ENCODE measurements at regions not wholly inside any gene's neighbourhood (a gene's known extent, or its start where the extent isn't known, plus 50 kb on each side); places are given as distances from the start of the nearest gene placed in this dataset.

DNA sequence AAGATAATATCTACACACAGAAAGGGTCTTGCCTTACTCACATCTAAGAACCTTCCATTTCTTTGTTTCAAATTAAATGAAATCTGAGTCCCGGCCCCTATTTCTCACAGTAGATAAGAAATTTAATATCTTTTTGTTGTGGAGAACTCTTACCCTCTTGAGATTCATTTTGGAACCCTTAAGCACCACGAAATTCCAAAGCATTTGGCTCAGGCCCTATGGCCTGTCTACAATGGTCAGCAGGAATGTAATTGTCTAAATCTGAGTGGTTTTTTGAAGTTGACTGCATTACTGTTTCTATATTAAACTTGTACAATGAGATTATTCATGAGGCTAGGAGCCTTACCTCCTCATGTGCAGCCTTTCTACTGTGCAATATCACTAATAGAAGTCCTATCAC lies 723.3 kb downstream of the TSN start:
- TF ChIP-seq, protein P1, sequence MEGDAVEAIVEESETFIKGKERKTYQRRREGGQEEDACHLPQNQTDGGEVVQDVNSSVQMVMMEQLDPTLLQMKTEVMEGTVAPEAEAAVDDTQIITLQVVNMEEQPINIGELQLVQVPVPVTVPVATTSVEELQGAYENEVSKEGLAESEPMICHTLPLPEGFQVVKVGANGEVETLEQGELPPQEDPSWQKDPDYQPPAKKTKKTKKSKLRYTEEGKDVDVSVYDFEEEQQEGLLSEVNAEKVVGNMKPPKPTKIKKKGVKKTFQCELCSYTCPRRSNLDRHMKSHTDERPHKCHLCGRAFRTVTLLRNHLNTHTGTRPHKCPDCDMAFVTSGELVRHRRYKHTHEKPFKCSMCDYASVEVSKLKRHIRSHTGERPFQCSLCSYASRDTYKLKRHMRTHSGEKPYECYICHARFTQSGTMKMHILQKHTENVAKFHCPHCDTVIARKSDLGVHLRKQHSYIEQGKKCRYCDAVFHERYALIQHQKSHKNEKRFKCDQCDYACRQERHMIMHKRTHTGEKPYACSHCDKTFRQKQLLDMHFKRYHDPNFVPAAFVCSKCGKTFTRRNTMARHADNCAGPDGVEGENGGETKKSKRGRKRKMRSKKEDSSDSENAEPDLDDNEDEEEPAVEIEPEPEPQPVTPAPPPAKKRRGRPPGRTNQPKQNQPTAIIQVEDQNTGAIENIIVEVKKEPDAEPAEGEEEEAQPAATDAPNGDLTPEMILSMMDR (IDR thresholded peaks at IDR 0.05; ENCODE audit: low read depth, low read length) = no peak
- peak in 1 of 2 donors; percentile 82 for DNase-seq (ENCODE audit: low read depth in 1 of 2, low spot score in 1 of 2)
- Histone ChIP-seq H3K36me3 (no peaks in the 10 kb centered on the region), H3K27me3 (no peaks in the 10 kb centered on the region), H3K4me3 (no peak overlapping the region), H3K4me1 (ENCODE audit: low read depth) (no peaks in the 10 kb centered on the region), H3K27ac (no peak overlapping the region), H3K9me3 (ENCODE audit: low read depth) (no peaks in the 10 kb centered on the region)

DNA sequence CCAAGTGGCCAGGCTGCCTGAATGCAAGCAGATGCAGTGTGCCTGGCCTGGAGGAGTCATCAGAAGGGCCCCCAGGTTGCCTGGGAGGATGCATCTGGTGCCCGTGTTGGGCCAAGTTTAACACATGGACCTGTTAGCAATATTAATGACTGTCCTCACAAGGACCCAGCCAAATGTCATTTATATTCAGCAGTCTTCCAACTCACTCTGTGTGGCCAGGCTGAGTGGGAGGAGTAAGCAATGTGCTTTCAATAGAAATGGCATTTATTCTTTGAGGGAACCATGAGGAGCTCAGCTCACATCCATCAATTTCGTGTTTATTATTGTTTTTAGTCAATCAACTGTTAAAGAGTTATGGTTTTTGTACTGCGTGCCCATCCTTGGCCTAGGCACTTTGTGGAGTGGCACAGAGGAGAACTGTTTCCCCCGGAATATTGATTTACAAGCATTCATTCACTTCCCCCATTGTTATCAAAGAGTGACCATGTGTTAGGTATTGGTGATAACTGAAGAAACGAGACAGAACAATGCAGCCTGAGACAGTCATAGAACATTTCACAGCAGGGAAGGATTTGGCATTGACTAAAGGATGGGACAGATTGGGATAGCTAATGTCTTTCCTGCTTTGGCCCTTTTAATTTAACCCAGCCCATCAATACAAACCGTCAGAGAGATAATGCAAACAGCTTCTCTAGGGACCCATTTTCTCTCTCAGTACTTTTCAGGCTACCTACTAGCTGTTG lies 725.2 kb downstream of the TSN start:
- TF ChIP-seq, protein P1 (IDR thresholded peaks at IDR 0.05; ENCODE audit: low read depth, low read length) = no peak
- H3K27me3 ChIP-seq = no peaks in the 10 kb centered on the region
- no peaks in the 10 kb centered on the region for H3K4me1 ChIP-seq (ENCODE audit: low read depth)
- H3K27ac ChIP-seq = no peak overlapping the region
- no peaks in the 10 kb centered on the region for H3K36me3 ChIP-seq
- no peak overlapping the region for H3K4me3 ChIP-seq
- no peak for DNase-seq (ENCODE audit: low read depth in 1 of 2, low spot score in 1 of 2)
- no peaks in the 10 kb centered on the region for H3K9me3 ChIP-seq (ENCODE audit: low read depth)

DNA sequence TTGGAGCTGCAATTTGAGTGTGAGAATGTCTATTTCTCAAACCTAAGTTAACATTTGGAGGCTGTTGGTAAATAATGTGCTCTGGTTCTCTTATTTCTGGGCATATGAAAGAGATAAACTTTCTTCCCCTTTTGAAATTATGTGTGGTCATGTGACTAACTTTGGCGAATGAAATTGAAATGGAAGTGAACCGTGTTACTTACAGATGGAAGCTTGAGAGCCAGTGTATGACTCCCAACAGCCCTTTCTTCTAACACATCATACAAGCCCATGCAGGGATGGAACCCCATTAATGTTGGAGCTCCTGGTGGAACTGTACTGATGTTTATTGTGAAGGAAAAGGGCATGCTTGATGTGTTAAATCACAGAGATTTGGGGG lies 725.8 kb downstream of the TSN start:
- Histone ChIP-seq H3K9me3 (ENCODE audit: low read depth) (no peaks in the 10 kb centered on the region), H3K27ac (no peak overlapping the region), H3K36me3 (no peaks in the 10 kb centered on the region), H3K27me3 (no peaks in the 10 kb centered on the region), H3K4me1 (ENCODE audit: low read depth) (no peaks in the 10 kb centered on the region), H3K4me3 (no peak overlapping the region)
- DNase-seq (ENCODE audit: low read depth in 1 of 2, low spot score in 1 of 2) = no peak
- TF ChIP-seq, protein P1 (IDR thresholded peaks at IDR 0.05; ENCODE audit: low read depth, low read length) = no peak

DNA sequence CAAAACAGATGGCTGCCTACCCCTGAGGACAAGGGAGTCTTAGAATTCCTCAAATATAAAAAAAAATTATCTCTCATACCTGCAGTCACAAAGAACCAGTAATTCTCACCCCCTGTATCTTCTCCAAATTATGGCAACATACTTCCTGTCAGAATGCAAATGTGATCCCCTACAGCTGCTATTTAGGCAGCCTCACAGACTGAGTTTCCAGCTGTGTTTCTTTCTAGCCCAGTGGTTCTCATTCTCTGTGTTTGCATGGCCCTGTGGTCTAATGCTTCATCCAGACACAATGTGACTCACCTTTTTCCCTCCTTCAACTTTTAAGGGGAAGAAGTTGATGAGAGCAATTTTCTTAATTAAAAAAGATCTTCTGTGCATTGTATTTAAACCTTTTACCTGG lies 726.3 kb downstream of the TSN start:
- Histone ChIP-seq H3K36me3 (no peaks in the 10 kb centered on the region), H3K4me3 (no peak overlapping the region), H3K27ac (no peak overlapping the region), H3K27me3 (no peaks in the 10 kb centered on the region), H3K9me3 (ENCODE audit: low read depth) (no peaks in the 10 kb centered on the region), H3K4me1 (ENCODE audit: low read depth) (no peaks in the 10 kb centered on the region)
- DNase-seq (ENCODE audit: low read depth in 1 of 2, low spot score in 1 of 2) = peak in 1 of 2 donors; percentile 68
- TF ChIP-seq, protein P1 (IDR thresholded peaks at IDR 0.05; ENCODE audit: low read depth, low read length) = no peak

DNA sequence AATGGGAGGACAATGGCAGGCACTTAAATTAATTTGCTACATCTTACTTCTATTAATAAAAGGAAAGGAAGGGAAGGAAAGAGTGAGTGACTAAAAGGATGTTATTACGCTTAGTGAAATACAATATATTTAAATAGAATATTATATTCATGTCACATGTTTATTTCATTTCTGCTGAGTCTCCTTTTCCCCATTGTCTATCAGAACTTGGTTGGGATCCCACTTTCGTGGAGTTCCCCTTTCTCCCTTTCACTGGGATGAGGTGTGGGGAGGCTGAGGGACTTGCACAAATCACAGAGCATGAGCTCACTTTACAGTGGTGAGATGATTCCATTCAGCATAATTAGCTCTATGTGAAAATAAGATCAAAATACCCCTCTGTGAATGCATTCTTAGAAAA lies 730.6 kb downstream of the TSN start:
- Histone ChIP-seq H3K36me3 (no peaks in the 10 kb centered on the region), H3K9me3 (ENCODE audit: low read depth) (no peaks in the 10 kb centered on the region), H3K4me1 (ENCODE audit: low read depth) (no peaks in the 10 kb centered on the region), H3K4me3 (no peak overlapping the region), H3K27me3 (no peaks in the 10 kb centered on the region), H3K27ac (no peak overlapping the region)
- TF ChIP-seq, protein P1 (IDR thresholded peaks at IDR 0.05; ENCODE audit: low read depth, low read length) = no peak
- DNase-seq (ENCODE audit: low read depth in 1 of 2, low spot score in 1 of 2) = no peak
